GM10266 (cell line): ENCODE measurements at regions not wholly inside any gene's neighbourhood (a gene's known extent, or its start where the extent isn't known, plus 50 kb on each side); places are given as distances from the start of the nearest gene placed in this dataset.

ENCODE experiments used
- DNase-seq: peaks from one replicate; pipeline ENCODE4 v3.0.0; 2012; ENCODE audit errors: extremely low spot score
- CTCF ChIP-seq: IDR thresholded peaks from 2 replicates; pipeline ENCODE4 v1.5.1; 2012; ENCODE audit warnings: mild to moderate bottlenecking, low read depth; ENCODE audit not compliant: control insufficient read depth, insufficient read depth; ENCODE audit errors: missing control alignments

GRCh38 chr3:117681619-117682018, 972.0 kb downstream of the TUSC7 start:
- DNase-seq: no peak
- TF ChIP-seq CTCF: no peak

- DNase-seq: no peak
- no peak for TF ChIP-seq CTCF
Observed at GRCh38 chr3:117687096-117687495, 977.5 kb downstream of the TUSC7 start.

- DNase-seq: no peak
- no peak for TF ChIP-seq CTCF
Observed at GRCh38 chr3:117688583-117688982, 979.0 kb downstream of the TUSC7 start.

DNA sequence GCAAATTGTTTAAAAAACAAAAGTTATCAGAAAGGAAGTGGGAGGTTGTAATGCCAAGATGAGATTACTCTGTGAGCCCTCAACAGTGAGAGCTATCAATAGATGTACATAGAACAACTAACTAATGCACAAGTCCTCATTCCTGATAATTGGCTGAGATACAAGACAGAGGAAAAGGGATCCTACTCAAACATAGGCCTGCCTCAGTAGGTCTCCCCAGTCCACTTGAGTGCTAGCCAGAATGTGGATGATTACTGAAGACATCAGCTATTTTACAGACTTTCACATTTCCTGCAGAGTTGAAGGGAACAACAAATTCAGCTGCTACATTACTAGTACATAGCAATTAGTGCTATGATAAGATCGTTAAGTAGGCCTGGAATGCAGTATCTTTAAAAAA, 981.9 kb downstream of the TUSC7 start:
- no peak for DNase-seq
- TF ChIP-seq CTCF: no peak

DNA sequence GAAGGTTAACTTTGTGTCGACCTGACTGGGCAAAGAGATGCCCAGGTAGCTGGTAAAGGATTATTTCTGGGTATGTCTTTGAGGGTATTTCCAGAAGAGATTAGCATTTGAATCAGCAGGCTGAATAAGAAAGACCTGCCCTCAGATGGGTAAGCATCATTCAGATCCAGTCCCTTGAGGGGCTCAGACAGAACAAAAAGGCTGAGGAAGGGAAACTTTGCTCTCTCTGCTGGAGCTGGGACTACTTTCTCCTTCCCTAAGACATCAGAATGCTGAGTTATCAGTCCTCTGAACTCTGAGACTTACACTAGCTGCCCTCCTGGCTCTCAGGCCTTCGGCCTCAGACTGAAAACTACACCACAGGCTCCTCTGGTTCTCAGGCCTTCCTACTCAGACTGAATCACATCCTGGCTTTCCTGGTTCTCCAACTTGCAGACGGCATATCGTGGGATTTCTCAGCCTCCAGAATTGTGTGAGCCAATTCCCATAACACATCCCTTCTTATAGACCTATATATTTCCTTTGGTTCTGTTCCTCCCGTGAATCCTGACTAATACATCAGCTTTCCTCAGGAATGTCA, 982.9 kb downstream of the TUSC7 start:
- no peak for DNase-seq
- TF ChIP-seq CTCF: no peak

GRCh38 chr3:117695321-117695720, 985.7 kb downstream of the TUSC7 start:
- no peak for DNase-seq
- no peak for TF ChIP-seq CTCF

- DNase-seq: no peak
- no peak for TF ChIP-seq CTCF
Observed at GRCh38 chr3:117695871-117696645, 986.5 kb downstream of the TUSC7 start.
